Midbrain (tissue), 1 donor: ENCODE measurements at regions not wholly inside any gene's neighbourhood (a gene's known extent, or its start where the extent isn't known, plus 50 kb on each side); places are given as distances from the start of the nearest gene placed in this dataset.

Source experiments
- DNase-seq: peaks from one replicate; lab custom pipeline; 2025; lab: John Stamatoyannopoulos, UW

GRCh38 chr5:14090755-14091154 lies 52.4 kb upstream of the TRIO start:
- DNase-seq = no peak

- no peak for DNase-seq
Measured at GRCh38 chr5:14090290-14090689, 52.9 kb upstream of the TRIO start.

- no peak for DNase-seq
Measured at GRCh38 chr5:14089198-14089597, 53.9 kb upstream of the TRIO start.

- no peak for DNase-seq
Measured at GRCh38 chr5:14086261-14086660, 56.9 kb upstream of the TRIO start.

GRCh38 chr5:14082973-14083372 lies 60.2 kb upstream of the TRIO start:
- no peak for DNase-seq

GRCh38 chr5:14082523-14082922 lies 60.6 kb upstream of the TRIO start:
- no peak for DNase-seq

GRCh38 chr5:14081791-14082190 lies 61.4 kb upstream of the TRIO start:
- DNase-seq = no peak

- no peak for DNase-seq
Measured at GRCh38 chr5:14078716-14079115, 64.4 kb upstream of the TRIO start.

GRCh38 chr5:14077501-14077900 lies 65.6 kb upstream of the TRIO start:
- no peak for DNase-seq

- DNase-seq = no peak
Measured at GRCh38 chr5:14076561-14076960, 66.6 kb upstream of the TRIO start.

- no peak for DNase-seq
Measured at GRCh38 chr5:14075937-14076336, 67.2 kb upstream of the TRIO start.

GRCh38 chr5:14071433-14071832 lies 71.7 kb upstream of the TRIO start:
- no peak for DNase-seq

- DNase-seq = no peak
Measured at GRCh38 chr5:14069021-14069420, 74.1 kb upstream of the TRIO start.

- no peak for DNase-seq
Measured at GRCh38 chr5:14068136-14068535, 75.0 kb upstream of the TRIO start.

GRCh38 chr5:14066326-14066725 lies 76.8 kb upstream of the TRIO start:
- no peak for DNase-seq

- no peak for DNase-seq
Measured at GRCh38 chr5:14064841-14065240, 78.3 kb upstream of the TRIO start.

GRCh38 chr5:14063691-14064090 lies 79.5 kb upstream of the TRIO start:
- no peak for DNase-seq

GRCh38 chr5:14063138-14063537 lies 80.0 kb upstream of the TRIO start:
- DNase-seq = no peak

- DNase-seq = no peak
Measured at GRCh38 chr5:14062178-14062577, 81.0 kb upstream of the TRIO start.

- DNase-seq = no peak
Measured at GRCh38 chr5:14061106-14061505, 82.0 kb upstream of the TRIO start.

GRCh38 chr5:14060218-14060617 lies 82.9 kb upstream of the TRIO start:
- DNase-seq = no peak

- DNase-seq = no peak
Measured at GRCh38 chr5:14059810-14060209, 83.3 kb upstream of the TRIO start.

- DNase-seq = no peak
Measured at GRCh38 chr5:14057289-14057688, 85.9 kb upstream of the TRIO start.

GRCh38 chr5:14056039-14056438 lies 87.1 kb upstream of the TRIO start:
- DNase-seq = no peak
